Gastroesophageal sphincter (tissue), 3 donors: ENCODE measurements at regions not wholly inside any gene's neighbourhood (a gene's known extent, or its start where the extent isn't known, plus 50 kb on each side); places are given as distances from the start of the nearest gene placed in this dataset.
A peak's percentile ranks its signal among the peaks of the same experiment; 100 is the strongest.

Experiments
- CTCF ChIP-seq, 4 experiments: fragments of 200-600 bp in 2 of 4; fragments of 450-650 bp in 2 of 4; sonication (generic) in 1 of 4; IDR thresholded peaks; one replicate each; pipeline ENCODE4 v1.5.1; 2017 to 2019; ENCODE audit warnings: antibody characterized with exemption in 4 of 4, mild to moderate bottlenecking in 2 of 4, moderate library complexity in 2 of 4
- EP300 ChIP-seq: sonication (generic); formaldehyde crosslinking; IDR thresholded peaks from one replicate; pipeline ENCODE4 v1.6.1; 2017; ENCODE audit warnings: antibody characterized with exemption, mild to moderate bottlenecking
- POLR2A ChIP-seq, 2 donors: fragments of 450-650 bp; IDR thresholded peaks; one replicate each; pipeline ENCODE4 v1.6.1; 2017; ENCODE audit warnings: antibody characterized with exemption in 2 of 2, mild to moderate bottlenecking in 2 of 2, moderate library complexity in 1 of 2
- POLR2AphosphoS5 ChIP-seq: sonication (generic); formaldehyde crosslinking; IDR thresholded peaks from one replicate; pipeline ENCODE4 v1.6.1; 2017; ENCODE audit warnings: antibody characterized with exemption

DNA sequence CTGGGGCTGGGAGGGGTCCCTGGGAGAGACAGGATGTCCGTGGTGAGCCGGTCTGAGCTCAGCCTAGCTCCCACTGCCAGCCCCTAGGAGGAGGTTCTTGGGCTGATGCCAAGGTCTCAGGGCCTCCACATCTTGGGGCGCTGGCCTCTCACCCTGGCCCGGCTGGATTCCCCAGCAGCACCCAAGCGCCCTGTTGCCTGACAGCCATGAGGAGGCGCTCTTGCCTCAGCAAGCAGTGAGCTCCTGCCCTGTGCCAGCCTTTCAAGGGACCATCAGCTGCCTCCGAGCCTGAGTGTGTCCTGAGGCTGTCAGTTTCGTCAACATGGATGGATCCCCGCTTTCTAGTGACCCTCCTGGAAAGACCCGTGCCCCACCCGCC is 234.9 kb upstream of the CIBAR2 start:
- TF ChIP-seq POLR2AphosphoS5 (no peak), CTCF (IDR thresholded peaks at IDR 0.05) (peak in 3 of 4 experiments; percentile 10 to 41 (median 12)), POLR2A (IDR thresholded peaks at IDR 0.05) (no peak), EP300 (no peak)
